ENCODE measurements at regions not wholly inside any gene's neighbourhood (a gene's known extent, or its start where the extent isn't known, plus 50 kb on each side); places are given as distances from the start of the nearest gene placed in this dataset.

- in situ Hi-C loops (cut with HindIII; ENCODE audit: low sequenced_read_pairs), result no loop called here
- DNase-seq (ENCODE audit: low read depth, low spot score), result no peak
- TF ChIP-seq CTCF (IDR thresholded peaks at IDR 0.05; ENCODE audit: low read depth, low read length), result no peak
Measured at GRCh38 chr2:240204431-240205276, 64.2 kb upstream of the OTOS start.

GRCh38 chr2:240205348-240205747 lies 64.9 kb upstream of the OTOS start:
- in situ Hi-C loops (cut with HindIII; ENCODE audit: low sequenced_read_pairs), result no loop called here
- DNase-seq (ENCODE audit: low read depth, low spot score), result peak; percentile 38
- H3K4me3 ChIP-seq (ENCODE audit: low read depth, low read length), result no peak overlapping the region
- no peak for TF ChIP-seq CTCF (IDR thresholded peaks at IDR 0.05; ENCODE audit: low read depth, low read length)

More at GRCh38 chr2:240204431-240205276, 64.2 kb upstream of the OTOS start:
- no peak overlapping the region for H3K4me3 ChIP-seq (ENCODE audit: low read depth, low read length)

GRCh38 chr2:240205772-240206171 lies 65.3 kb upstream of the OTOS start:
- in situ Hi-C loops (cut with HindIII; ENCODE audit: low sequenced_read_pairs), result no loop called here
- H3K4me3 ChIP-seq (ENCODE audit: low read depth, low read length), result no peak overlapping the region
- no peak for DNase-seq (ENCODE audit: low read depth, low spot score)
- TF ChIP-seq CTCF (IDR thresholded peaks at IDR 0.05; ENCODE audit: low read depth, low read length), result no peak

- no peak for TF ChIP-seq CTCF (IDR thresholded peaks at IDR 0.05; ENCODE audit: low read depth, low read length)
- in situ Hi-C loops (cut with HindIII; ENCODE audit: low sequenced_read_pairs), result no loop called here
- DNase-seq (ENCODE audit: low read depth, low spot score), result no peak
- no peak overlapping the region for H3K4me3 ChIP-seq (ENCODE audit: low read depth, low read length)
Measured at GRCh38 chr2:240206630-240207029, 66.2 kb upstream of the OTOS start.

- TF ChIP-seq CTCF (IDR thresholded peaks at IDR 0.05; ENCODE audit: low read depth, low read length), result no peak
- in situ Hi-C loops (cut with HindIII; ENCODE audit: low sequenced_read_pairs), result no loop called here
- DNase-seq (ENCODE audit: low read depth, low spot score), result no peak
- no peak overlapping the region for H3K4me3 ChIP-seq (ENCODE audit: low read depth, low read length)
Measured at GRCh38 chr2:240207661-240208060, 67.2 kb upstream of the OTOS start.

- no peak for TF ChIP-seq CTCF (IDR thresholded peaks at IDR 0.05; ENCODE audit: low read depth, low read length)
- no peak overlapping the region for H3K4me3 ChIP-seq (ENCODE audit: low read depth, low read length)
- in situ Hi-C loops (cut with HindIII; ENCODE audit: low sequenced_read_pairs), result no loop called here
- no peak for DNase-seq (ENCODE audit: low read depth, low spot score)
Measured at GRCh38 chr2:240208096-240208495, 67.6 kb upstream of the OTOS start.

Measured in astrocyte of the spinal cord (primary cell).